Activated CD4-positive, alpha-beta memory T cell treated with anti-CD3 and anti-CD28 coated beads for 36 hours (primary cell): ENCODE measurements at regions not wholly inside any gene's neighbourhood (a gene's known extent, or its start where the extent isn't known, plus 50 kb on each side); places are given as distances from the start of the nearest gene placed in this dataset.
"Not testable (repeated sequence)": the region's sequence is repeated elsewhere in the genome, so short reads cannot be mapped to it uniquely, and the experiment has no call there.

Experiments used
- CTCF ChIA-PET: fragments of 350-600 bp; sonication (Branson Sonifier 250); formaldehyde crosslinking; loops from one replicate; lab custom pipeline; 2021; ENCODE audit warnings: antibody characterized with exemption, inconsistent platforms; lab: Charles Lee
- POLR2A ChIA-PET: fragments of 350-600 bp; sonication (Branson Sonifier 250); formaldehyde crosslinking; loops from one replicate; lab custom pipeline; 2021; ENCODE audit warnings: antibody characterized with exemption; lab: Charles Lee
- DNase-seq: peaks from one replicate; pipeline ENCODE4 v3.0.0-alpha.2; 2020
- H3K27ac Mint-ChIP-seq: one replicate; pipeline ENCODE4 v1.8.0; 2021; ENCODE audit warnings: mixed read lengths
- H3K27me3 Mint-ChIP-seq: one replicate; pipeline ENCODE4 v1.8.0; 2021; ENCODE audit warnings: mixed read lengths
- H3K36me3 Mint-ChIP-seq: one replicate; pipeline ENCODE4 v1.8.0; 2021; ENCODE audit warnings: mixed read lengths
- H3K4me1 Mint-ChIP-seq: one replicate; pipeline ENCODE4 v1.8.0; 2021; ENCODE audit warnings: low read depth, mixed read lengths
- H3K4me3 Mint-ChIP-seq: one replicate; pipeline ENCODE4 v1.8.0; 2021; ENCODE audit warnings: mild to moderate bottlenecking, mixed read lengths
- H3K9me3 Mint-ChIP-seq: one replicate; pipeline ENCODE4 v1.8.0; 2021; ENCODE audit warnings: mixed read lengths
- intact Hi-C: fragments of 100-400 bp; cut with micrococcal nuclease; formaldehyde crosslinking; loops from one replicate; pipeline ENCODE4 v1.15.1; 2023

- Mint-ChIP-seq H3K4me1 (no peaks in the 10 kb centered on the region), H3K36me3 (no peaks in the 10 kb centered on the region), H3K27me3 (no peaks in the 10 kb centered on the region), H3K4me3 (no peak overlapping the region), H3K27ac (no peak overlapping the region), H3K9me3 (no peaks in the 10 kb centered on the region)
- ChIA-PET POLR2A (no interaction called here), CTCF (no interaction called here)
- intact Hi-C loops = no loop called here
- DNase-seq = no peak
These were observed 237.7 kb downstream of the ETV1 start for GRCh38 chr7:13751766-13752165.

DNA sequence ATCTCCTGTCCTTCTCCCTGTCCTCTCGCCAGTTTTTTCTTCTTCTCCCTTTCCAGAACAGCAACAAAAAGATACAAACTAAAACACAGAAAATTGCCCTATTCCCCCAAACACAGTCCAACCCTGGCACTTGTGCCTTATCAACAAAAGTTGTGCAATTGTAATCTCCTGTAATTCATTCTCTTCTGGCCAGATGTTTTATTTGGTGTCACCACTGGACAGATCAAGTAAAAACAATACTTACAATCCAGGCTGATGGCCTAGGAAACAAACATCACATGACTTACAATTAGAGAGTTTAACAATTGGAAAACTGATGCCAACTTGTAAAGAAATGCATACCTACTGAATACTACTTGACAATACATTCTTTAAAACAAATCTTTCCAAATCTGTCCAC is 231.6 kb downstream of the ETV1 start:
- no peaks in the 10 kb centered on the region for H3K4me1 Mint-ChIP-seq
- no peaks in the 10 kb centered on the region for H3K36me3 Mint-ChIP-seq
- H3K4me3 Mint-ChIP-seq = no peak overlapping the region
- CTCF ChIA-PET = no interaction called here
- POLR2A ChIA-PET = no interaction called here
- no peaks in the 10 kb centered on the region for H3K9me3 Mint-ChIP-seq
- no peak for DNase-seq
- no peak overlapping the region for H3K27ac Mint-ChIP-seq
- H3K27me3 Mint-ChIP-seq = no peaks in the 10 kb centered on the region
- intact Hi-C loops = no loop called here

- CTCF ChIA-PET, H3K27me3 Mint-ChIP-seq: not testable (repeated sequence)
These were observed 223.6 kb downstream of the ETV1 start for GRCh38 chr7:13765853-13766252.

DNA sequence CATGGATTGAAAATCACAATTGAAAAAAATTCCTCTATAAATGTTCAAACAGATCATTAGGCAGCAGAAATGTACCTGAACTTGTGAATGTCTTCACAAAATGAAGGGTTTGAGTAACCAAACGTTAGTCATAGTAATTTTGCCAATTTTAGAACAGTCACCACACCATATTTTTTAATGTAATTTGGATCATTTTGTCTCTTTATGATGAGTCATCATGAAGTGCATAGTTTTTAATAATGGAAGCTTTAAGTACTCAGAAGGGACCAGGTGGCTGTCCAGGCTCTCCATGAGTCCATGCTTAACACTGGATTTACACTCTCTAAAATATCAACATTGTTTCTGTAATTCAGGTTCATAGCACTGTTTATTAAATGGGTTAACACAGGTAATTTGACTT is 219.2 kb downstream of the ETV1 start:
- POLR2A ChIA-PET = no interaction called here
- H3K9me3 Mint-ChIP-seq = no peaks in the 10 kb centered on the region
- intact Hi-C loops = loop anchor here (10.0 kb wide), 2 partner anchors 224 to 804 kb away; no protein-coding TSS in a partner anchor
- DNase-seq = no peak
- H3K36me3 Mint-ChIP-seq = no peaks in the 10 kb centered on the region
- H3K4me3 Mint-ChIP-seq = no peak overlapping the region
- H3K27me3 Mint-ChIP-seq = no peaks in the 10 kb centered on the region
- no peaks in the 10 kb centered on the region for H3K4me1 Mint-ChIP-seq
- no peak overlapping the region for H3K27ac Mint-ChIP-seq
- CTCF ChIA-PET = no interaction called here

More at GRCh38 chr7:13765853-13766252, 223.6 kb downstream of the ETV1 start:
- H3K9me3 Mint-ChIP-seq, intact Hi-C loops, H3K27ac Mint-ChIP-seq, DNase-seq, POLR2A ChIA-PET, H3K4me1 Mint-ChIP-seq, H3K36me3 Mint-ChIP-seq, H3K4me3 Mint-ChIP-seq: not testable (repeated sequence)

GRCh38 chr7:13774976-13775375 is 214.5 kb downstream of the ETV1 start:
- Mint-ChIP-seq H3K27me3 (no peaks in the 10 kb centered on the region), H3K9me3 (no peaks in the 10 kb centered on the region), H3K4me1 (no peaks in the 10 kb centered on the region), H3K27ac (no peak overlapping the region), H3K36me3 (no peaks in the 10 kb centered on the region), H3K4me3 (no peak overlapping the region)
- ChIA-PET POLR2A (no interaction called here), CTCF (no interaction called here)
- no peak for DNase-seq
- intact Hi-C loops = loop anchor here (10.0 kb wide), 2 partner anchors 220 to 800 kb away; no protein-coding TSS in a partner anchor

DNA sequence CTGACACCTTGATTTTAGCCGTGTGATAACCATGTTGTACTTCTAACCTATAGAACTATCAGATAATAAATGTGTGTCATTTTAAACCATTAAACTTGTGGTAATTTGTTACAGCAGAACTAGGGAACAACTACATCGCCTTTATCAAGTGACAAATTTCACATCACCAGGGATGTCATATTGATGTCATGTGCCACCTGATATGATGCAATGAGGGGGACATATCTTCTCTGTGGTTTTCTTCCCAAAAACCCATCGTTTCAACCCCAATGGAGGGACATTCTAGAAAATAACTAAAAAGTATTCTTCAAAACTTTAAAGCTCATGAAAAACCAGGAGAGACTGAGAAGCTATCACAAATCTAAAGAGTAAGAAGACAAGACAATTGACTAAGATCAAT is 212.2 kb downstream of the ETV1 start:
- Mint-ChIP-seq H3K36me3 (no peaks in the 10 kb centered on the region), H3K4me3 (no peak overlapping the region), H3K9me3 (no peaks in the 10 kb centered on the region), H3K27ac (no peak overlapping the region), H3K4me1 (no peaks in the 10 kb centered on the region), H3K27me3 (no peaks in the 10 kb centered on the region)
- intact Hi-C loops = loop anchor here (10.0 kb wide), 2 partner anchors 218 to 798 kb away; no protein-coding TSS in a partner anchor
- CTCF ChIA-PET = no interaction called here
- no peak for DNase-seq
- POLR2A ChIA-PET = no interaction called here

DNA sequence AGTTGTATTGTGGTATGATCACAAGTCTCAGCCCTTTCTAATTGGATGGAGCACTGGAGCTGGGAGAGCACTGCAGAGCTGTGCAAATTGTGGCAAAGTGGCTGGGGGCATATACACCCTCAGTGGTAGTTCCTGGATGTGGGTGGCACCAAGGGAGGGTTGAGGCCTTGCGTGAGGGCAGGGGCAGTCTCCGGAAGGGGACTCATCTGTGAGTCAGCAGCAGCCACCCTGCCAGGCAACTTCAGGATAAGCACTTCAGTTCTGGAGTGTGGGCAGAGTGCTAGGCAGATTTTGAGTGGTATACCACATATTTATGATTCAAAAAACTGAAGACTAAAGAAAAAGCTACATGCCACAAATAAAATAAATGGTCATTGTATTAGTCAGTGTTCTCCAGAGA is 210.5 kb downstream of the ETV1 start:
- no peaks in the 10 kb centered on the region for H3K4me1 Mint-ChIP-seq
- no peaks in the 10 kb centered on the region for H3K9me3 Mint-ChIP-seq
- CTCF ChIA-PET = no interaction called here
- H3K27ac Mint-ChIP-seq = no peak overlapping the region
- H3K27me3 Mint-ChIP-seq = no peaks in the 10 kb centered on the region
- peak; percentile 54 for DNase-seq
- no peaks in the 10 kb centered on the region for H3K36me3 Mint-ChIP-seq
- intact Hi-C loops = loop anchor here (2.0 to 10.0 kb wide), 3 partner anchors 22 to 796 kb away; no protein-coding TSS in a partner anchor
- H3K4me3 Mint-ChIP-seq = no peak overlapping the region
- POLR2A ChIA-PET = no interaction called here

DNA sequence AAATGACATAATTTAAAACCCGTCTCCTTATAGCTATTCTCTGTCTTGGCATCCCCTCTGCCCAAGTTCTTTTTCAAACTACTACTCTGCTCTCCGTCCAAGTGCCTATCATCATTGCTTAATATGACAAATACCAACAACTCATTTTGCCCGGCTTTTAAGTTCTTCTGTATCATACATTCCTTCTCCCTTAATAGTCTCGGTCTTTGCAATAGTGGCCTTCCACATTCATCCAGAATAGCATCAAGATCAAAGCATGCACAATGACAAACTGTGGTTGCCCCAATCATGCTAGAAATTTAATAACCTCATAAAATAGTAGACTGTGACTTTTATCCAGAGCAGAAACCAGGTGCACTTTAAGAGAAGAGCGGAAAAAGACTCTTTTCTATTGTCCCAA is 198.9 kb downstream of the ETV1 start:
- H3K27ac Mint-ChIP-seq = no peak overlapping the region
- H3K36me3 Mint-ChIP-seq = no peaks in the 10 kb centered on the region
- no peaks in the 10 kb centered on the region for H3K9me3 Mint-ChIP-seq
- no peak for DNase-seq
- no peaks in the 10 kb centered on the region for H3K4me1 Mint-ChIP-seq
- H3K4me3 Mint-ChIP-seq = no peak overlapping the region
- POLR2A ChIA-PET = no interaction called here
- intact Hi-C loops = no loop called here
- CTCF ChIA-PET = no interaction called here
- no peaks in the 10 kb centered on the region for H3K27me3 Mint-ChIP-seq

GRCh38 chr7:13792208-13792607 is 197.3 kb downstream of the ETV1 start:
- H3K4me1 Mint-ChIP-seq = no peaks in the 10 kb centered on the region
- H3K36me3 Mint-ChIP-seq = no peaks in the 10 kb centered on the region
- H3K27me3 Mint-ChIP-seq = no peaks in the 10 kb centered on the region
- ChIA-PET CTCF (no interaction called here), POLR2A (no interaction called here)
- intact Hi-C loops = no loop called here
- H3K4me3 Mint-ChIP-seq = no peak overlapping the region
- no peak overlapping the region for H3K27ac Mint-ChIP-seq
- DNase-seq = no peak
- no peaks in the 10 kb centered on the region for H3K9me3 Mint-ChIP-seq

DNA sequence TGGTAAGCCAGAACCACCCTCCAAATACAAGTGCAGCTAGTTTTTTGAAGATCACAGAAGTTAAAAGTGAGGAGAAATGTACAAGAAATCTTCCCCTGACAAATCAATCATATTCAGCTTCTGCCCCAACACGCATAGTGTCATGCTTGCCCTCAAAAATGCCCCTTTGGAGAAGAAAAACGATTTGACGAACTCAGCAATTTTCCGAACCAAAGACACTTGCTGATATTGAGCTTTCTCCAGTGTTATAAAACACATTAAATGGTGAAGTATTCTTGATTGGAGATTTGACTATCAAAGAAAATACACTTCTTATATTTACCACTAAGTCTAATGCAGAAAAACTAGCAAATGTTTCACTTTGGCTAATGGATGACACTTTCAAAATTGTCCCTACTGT is 195.5 kb downstream of the ETV1 start:
- POLR2A ChIA-PET = no interaction called here
- no peaks in the 10 kb centered on the region for H3K9me3 Mint-ChIP-seq
- CTCF ChIA-PET = no interaction called here
- intact Hi-C loops = no loop called here
- no peaks in the 10 kb centered on the region for H3K4me1 Mint-ChIP-seq
- H3K4me3 Mint-ChIP-seq = no peak overlapping the region
- no peaks in the 10 kb centered on the region for H3K36me3 Mint-ChIP-seq
- H3K27ac Mint-ChIP-seq = no peak overlapping the region
- no peak for DNase-seq
- H3K27me3 Mint-ChIP-seq = no peaks in the 10 kb centered on the region

DNA sequence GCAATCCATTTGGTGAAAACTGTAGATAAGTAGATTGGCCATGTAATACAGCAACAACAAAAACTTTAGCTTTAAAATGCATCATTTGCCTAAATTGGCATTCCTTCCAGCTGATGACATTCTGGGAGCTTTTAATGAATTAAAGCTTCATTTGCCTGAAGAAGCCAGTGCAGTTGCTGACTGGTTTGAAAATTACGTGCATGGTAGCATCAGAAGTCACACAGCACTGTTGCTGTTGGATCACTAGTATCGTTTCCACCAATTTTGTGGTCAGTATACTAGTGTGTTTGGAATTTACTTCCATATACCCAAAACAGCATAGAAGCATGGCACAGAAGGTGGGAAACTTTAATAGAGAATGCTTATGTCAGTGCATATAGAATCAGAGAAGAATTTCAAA is 194.9 kb downstream of the ETV1 start:
- H3K27ac Mint-ChIP-seq = no peak overlapping the region
- POLR2A ChIA-PET = no interaction called here
- H3K9me3 Mint-ChIP-seq = no peaks in the 10 kb centered on the region
- intact Hi-C loops = no loop called here
- H3K27me3 Mint-ChIP-seq = no peaks in the 10 kb centered on the region
- no peaks in the 10 kb centered on the region for H3K36me3 Mint-ChIP-seq
- CTCF ChIA-PET = no interaction called here
- no peak overlapping the region for H3K4me3 Mint-ChIP-seq
- H3K4me1 Mint-ChIP-seq = no peaks in the 10 kb centered on the region
- no peak for DNase-seq

- Mint-ChIP-seq H3K36me3 (no peaks in the 10 kb centered on the region), H3K9me3 (no peaks in the 10 kb centered on the region), H3K4me1 (peaks cover 2% of the 10 kb centered on the region), H3K27ac (no peak overlapping the region), H3K4me3 (no peak overlapping the region), H3K27me3 (no peaks in the 10 kb centered on the region)
- CTCF ChIA-PET = no interaction called here
- intact Hi-C loops = no loop called here
- POLR2A ChIA-PET = no interaction called here
- no peak for DNase-seq
These were observed 191.9 kb downstream of the ETV1 start for GRCh38 chr7:13797545-13797944.

DNA sequence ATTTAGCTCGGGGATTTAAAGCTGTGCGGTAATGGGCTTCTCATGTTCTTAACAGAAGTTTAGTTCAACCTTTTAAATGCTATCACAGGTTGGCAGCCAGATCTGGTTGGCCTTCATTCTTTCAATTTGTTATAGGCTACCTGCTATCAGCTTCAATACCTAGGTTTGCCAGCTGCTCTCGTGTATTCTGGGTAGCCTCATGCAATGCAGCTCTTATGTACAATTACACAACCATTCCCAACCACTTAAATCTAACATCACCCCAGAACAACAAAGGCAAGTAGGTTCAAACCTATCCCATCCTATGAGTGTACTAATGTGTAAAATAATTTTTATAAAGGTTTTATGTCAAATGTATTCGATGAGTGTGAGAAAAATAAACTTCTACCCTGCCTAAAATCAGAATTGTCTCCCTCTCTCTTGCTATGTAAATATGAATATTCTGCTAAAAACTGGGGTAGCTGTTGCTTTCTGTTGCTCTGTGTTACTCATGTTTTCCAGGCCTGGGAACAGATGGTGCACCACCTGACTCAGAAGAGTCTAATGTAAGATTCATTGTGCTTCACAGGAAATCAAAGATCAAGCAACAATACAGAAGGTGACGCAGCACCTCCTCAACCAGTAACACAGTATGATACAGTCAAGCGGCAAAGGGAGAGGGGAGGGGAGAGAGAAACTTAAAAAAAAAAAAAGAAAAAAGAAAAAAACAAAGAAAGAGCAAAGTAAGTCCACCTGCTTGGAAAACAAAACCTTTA is 188.6 kb downstream of the ETV1 start:
- CTCF ChIA-PET = no interaction called here
- Mint-ChIP-seq H3K9me3 (peaks cover 2% of the 10 kb centered on the region), H3K4me3 (no peak overlapping the region), H3K36me3 (no peaks in the 10 kb centered on the region), H3K4me1 (peaks cover 2% of the 10 kb centered on the region), H3K27ac (no peak overlapping the region), H3K27me3 (no peaks in the 10 kb centered on the region)
- POLR2A ChIA-PET = no interaction called here
- DNase-seq = peak; percentile 53
- intact Hi-C loops = loop anchor here (2.0 kb wide), 1 partner anchor 22 kb away; no protein-coding TSS in a partner anchor
